ENCODE measurements at regions not wholly inside any gene's neighbourhood (a gene's known extent, or its start where the extent isn't known, plus 50 kb on each side); places are given as distances from the start of the nearest gene placed in this dataset.

- no peak for TF ChIP-seq MAX (IDR thresholded peaks at IDR 0.05)
- TF ChIP-seq REST (IDR thresholded peaks at IDR 0.05; ENCODE audit: low read depth) = no peak
- no peak for TF ChIP-seq NFIC (IDR thresholded peaks at IDR 0.05)
- TF ChIP-seq EP300 (IDR thresholded peaks at IDR 0.05; ENCODE audit: borderline replicate concordance) = no peak
- no peak for TF ChIP-seq TAF1 (IDR thresholded peaks at IDR 0.05; ENCODE audit: low read depth)
- no peak for TF ChIP-seq YY1 (IDR thresholded peaks at IDR 0.05; ENCODE audit: low read depth)
- no peak for TF ChIP-seq USF1 (IDR thresholded peaks at IDR 0.05)
- no peak for TF ChIP-seq TEAD4 (IDR thresholded peaks at IDR 0.05)
- no peak for TF ChIP-seq ZBTB7A (IDR thresholded peaks at IDR 0.05; ENCODE audit: low read depth)
- TF ChIP-seq RAD21 (IDR thresholded peaks at IDR 0.05; ENCODE audit: low read depth) = no peak
- TF ChIP-seq TCF12 (IDR thresholded peaks at IDR 0.05; ENCODE audit: low read depth) = no peak
- TF ChIP-seq FOXM1 (IDR thresholded peaks at IDR 0.05; ENCODE audit: borderline replicate concordance, low read depth) = no peak
Observed at GRCh38 chrX:140355429-140355828, 149.4 kb downstream of the SOX3 start.
